HEK293T (cell line): ENCODE measurements at regions not wholly inside any gene's neighbourhood (a gene's known extent, or its start where the extent isn't known, plus 50 kb on each side); places are given as distances from the start of the nearest gene placed in this dataset.

ENCODE experiments used
- CTCF ChIA-PET: fragments of 350-600 bp; formaldehyde crosslinking; extraction: SDS; loops from one replicate; lab custom pipeline; 2021; ENCODE audit warnings: antibody characterized with exemption, inconsistent platforms; lab: Yijun Ruan, JAX
- POLR2A ChIA-PET: fragments of 350-600 bp; formaldehyde crosslinking; extraction: SDS; loops from one replicate; lab custom pipeline; 2020; ENCODE audit warnings: antibody characterized with exemption, inconsistent platforms; lab: Yijun Ruan, JAX
- DNase-seq: peaks from one replicate; pipeline ENCODE4 v3.0.0; 2012; ENCODE audit warnings: mixed read lengths; ENCODE audit errors: extremely low spot score
- ARNT ChIP-seq: fragments of 450-650 bp; IDR thresholded peaks from 2 replicates; pipeline ENCODE4 v1.6.1; 2017; ENCODE audit warnings: mild to moderate bottlenecking
- BHLHE40 ChIP-seq: fragments of 450-650 bp; IDR thresholded peaks from 2 replicates; pipeline ENCODE4 v1.6.1; 2016; ENCODE audit warnings: mild to moderate bottlenecking, moderate library complexity, borderline replicate concordance
- CTBP1 ChIP-seq: fragments of 450-650 bp; IDR thresholded peaks from 2 replicates; pipeline ENCODE4 v1.6.1; 2016; ENCODE audit warnings: borderline replicate concordance
- ELF4 ChIP-seq: fragments of 450-650 bp; IDR thresholded peaks from 2 replicates; pipeline ENCODE4 v1.6.1; 2017; ENCODE audit warnings: antibody characterized with exemption
- FOXA1 ChIP-seq: fragments of 450-650 bp; IDR thresholded peaks from 2 replicates; pipeline ENCODE4 v1.6.1; 2016; ENCODE audit warnings: mild to moderate bottlenecking
- FOXK2 ChIP-seq: fragments of 450-650 bp; IDR thresholded peaks from 2 replicates; pipeline ENCODE4 v1.6.1; 2016; ENCODE audit warnings: mild to moderate bottlenecking
- FOXM1 ChIP-seq: fragments of 450-650 bp; IDR thresholded peaks from 2 replicates; pipeline ENCODE4 v1.6.1; 2017; ENCODE audit warnings: mild to moderate bottlenecking, borderline replicate concordance
- HDGF ChIP-seq: fragments of 450-650 bp; IDR thresholded peaks from 2 replicates; pipeline ENCODE4 v1.6.1; 2017; ENCODE audit warnings: antibody characterized with exemption, borderline replicate concordance
- L3MBTL2 ChIP-seq: fragments of 450-650 bp; conservative IDR thresholded peaks from 2 replicates; pipeline ENCODE4 v1.6.1; 2016; ENCODE audit warnings: mild to moderate bottlenecking
- LEF1 ChIP-seq: fragments of 450-650 bp; IDR thresholded peaks from 2 replicates; pipeline ENCODE4 v1.6.1; 2017; ENCODE audit warnings: mild to moderate bottlenecking, borderline replicate concordance
- NFRKB ChIP-seq: fragments of 450-650 bp; IDR thresholded peaks from 2 replicates; pipeline ENCODE4 v1.6.1; 2016; ENCODE audit warnings: mild to moderate bottlenecking, moderate library complexity
- PKNOX1 ChIP-seq: fragments of 450-650 bp; IDR thresholded peaks from 2 replicates; pipeline ENCODE4 v1.6.1; 2016
- SP1 ChIP-seq: fragments of 450-650 bp; IDR thresholded peaks from 2 replicates; pipeline ENCODE4 v1.6.1; 2017
- SUZ12 ChIP-seq: fragments of 450-650 bp; IDR thresholded peaks from 2 replicates; pipeline ENCODE4 v1.6.1; 2016; ENCODE audit warnings: mild to moderate bottlenecking
- TARDBP ChIP-seq: fragments of 450-650 bp; IDR thresholded peaks from 2 replicates; pipeline ENCODE4 v1.6.1; 2016
- ZNF384 ChIP-seq: fragments of 450-650 bp; IDR thresholded peaks from 2 replicates; pipeline ENCODE4 v1.6.1; 2016

- CTCF ChIA-PET: no interaction called here
These were observed 122.2 kb upstream of the ITGA1 start for GRCh38 chr5:52665559-52665958.

GRCh38 chr5:52668139-52668538, 119.6 kb upstream of the ITGA1 start:
- ChIA-PET CTCF (no interaction called here), POLR2A (no interaction called here)
- DNase-seq: no peak
- TF ChIP-seq LEF1 (no peak), ELF4 (no peak), PKNOX1 (no peak), L3MBTL2 (no peak), FOXA1 (no peak), FOXK2 (no peak), NFRKB (no peak), CTBP1 (no peak), ARNT (no peak), SP1 (no peak), ZNF384 (no peak), SUZ12 (no peak), TARDBP (no peak), FOXM1 (no peak), HDGF (no peak), BHLHE40 (no peak)

More at GRCh38 chr5:52665559-52665958, 122.2 kb upstream of the ITGA1 start:
- TF ChIP-seq CTBP1 (no peak), ZNF384 (no peak), FOXK2 (no peak), FOXA1 (no peak)
- DNase-seq: no peak
- POLR2A ChIA-PET: no interaction called here

GRCh38 chr5:52668544-52669185, 119.1 kb upstream of the ITGA1 start:
- no peak for DNase-seq
- POLR2A ChIA-PET: no interaction called here
- CTCF ChIA-PET: no interaction called here
- TF ChIP-seq ZNF384 (no peak), FOXK2 (no peak), HDGF (no peak), PKNOX1 (no peak), FOXA1 (no peak), LEF1 (no peak), SP1 (no peak), L3MBTL2 (no peak), ELF4 (no peak), CTBP1 (no peak), TARDBP (no peak), ARNT (no peak), SUZ12 (no peak), NFRKB (no peak), BHLHE40 (no peak), FOXM1 (no peak)

- CTCF ChIA-PET: no interaction called here
- TF ChIP-seq BHLHE40 (no peak), ELF4 (no peak), FOXK2 (no peak), ZNF384 (no peak), FOXA1 (no peak), SUZ12 (no peak), L3MBTL2 (no peak), PKNOX1 (no peak), TARDBP (no peak), CTBP1 (no peak), NFRKB (no peak), HDGF (no peak), LEF1 (no peak), SP1 (no peak), ARNT (no peak), FOXM1 (no peak)
- POLR2A ChIA-PET: no interaction called here
- DNase-seq: no peak
These were observed 115.3 kb upstream of the ITGA1 start for GRCh38 chr5:52672459-52672858.

- ChIA-PET POLR2A (no interaction called here), CTCF (no interaction called here)
- TF ChIP-seq HDGF: no peak
- no peak for TF ChIP-seq TARDBP
- TF ChIP-seq ARNT: no peak
- no peak for TF ChIP-seq BHLHE40
- TF ChIP-seq CTBP1: no peak
- TF ChIP-seq NFRKB: no peak
- no peak for TF ChIP-seq FOXK2
- no peak for DNase-seq
These were observed 114.2 kb upstream of the ITGA1 start for GRCh38 chr5:52673495-52673894.

GRCh38 chr5:52674815-52675545, 112.7 kb upstream of the ITGA1 start:
- DNase-seq: no peak

More at GRCh38 chr5:52674815-52675545, 112.7 kb upstream of the ITGA1 start:
- TF ChIP-seq SP1: no peak
- no peak for TF ChIP-seq ZNF384
- TF ChIP-seq FOXA1: no peak
- TF ChIP-seq BHLHE40: no peak
- TF ChIP-seq TARDBP: no peak
- TF ChIP-seq CTBP1: no peak
- no peak for TF ChIP-seq LEF1
- TF ChIP-seq FOXK2: no peak
- no peak for TF ChIP-seq ELF4
- TF ChIP-seq L3MBTL2: no peak
- no peak for TF ChIP-seq PKNOX1
- TF ChIP-seq FOXM1: no peak
- no peak for TF ChIP-seq ARNT
- TF ChIP-seq SUZ12: no peak
- no peak for TF ChIP-seq HDGF
- TF ChIP-seq NFRKB: no peak
- POLR2A ChIA-PET: no interaction called here
- CTCF ChIA-PET: no interaction called here
